Neutrophil (primary cell): ENCODE measurements at regions not wholly inside any gene's neighbourhood (a gene's known extent, or its start where the extent isn't known, plus 50 kb on each side); places are given as distances from the start of the nearest gene placed in this dataset.

Experiments
- H3K27ac ChIP-seq: fragments of 200-600 bp; sonication (generic); 2 replicates; pipeline ENCODE4 v1.5.1; 2016; ENCODE audit warnings: mild to moderate bottlenecking, moderate library complexity
- H3K27me3 ChIP-seq: fragments of 200-600 bp; sonication (generic); 2 replicates; pipeline ENCODE4 v1.6.0; 2016; ENCODE audit warnings: mild to moderate bottlenecking
- H3K36me3 ChIP-seq: fragments of 200-600 bp; sonication (generic); 2 replicates; pipeline ENCODE4 v1.5.1; 2017
- H3K4me1 ChIP-seq, 2 experiments: fragments of 200-600 bp in 1 of 2; sonication (generic) in 1 of 2; 1 replicate in 1 of 2; 2 replicates in 1 of 2; pipeline versions ENCODE4 v1.5.1 to v1.6.1; 2013 to 2016; ENCODE audit warnings: low read depth in 1 of 2, low read length in 1 of 2, mild to moderate bottlenecking in 1 of 2, moderate library complexity in 1 of 2; ENCODE audit not compliant: control insufficient read depth in 1 of 2, insufficient read depth in 1 of 2
- H3K4me3 ChIP-seq, 2 experiments: fragments of 200-600 bp in 1 of 2; sonication (generic) in 1 of 2; 1 replicate in 1 of 2; 2 replicates in 1 of 2; pipeline ENCODE4 v1.5.1; 2013 to 2016; ENCODE audit warnings: low read depth in 1 of 2, low read length in 1 of 2, mild to moderate bottlenecking in 1 of 2, moderate library complexity in 1 of 2
- H3K9me3 ChIP-seq: fragments of 200-600 bp; sonication (generic); 2 replicates; pipeline ENCODE4 v1.5.1; 2016
- CTCF ChIP-seq: fragments of 200-600 bp; sonication (generic); IDR thresholded peaks from 2 replicates; pipeline ENCODE4 v1.5.1; 2016; ENCODE audit warnings: antibody characterized with exemption

- no peaks in the 10 kb centered on the region for H3K9me3 ChIP-seq
- no peaks in the 10 kb centered on the region for H3K27me3 ChIP-seq
- no peak overlapping the region for H3K4me3 ChIP-seq
- H3K4me1 ChIP-seq, result no peaks in the 10 kb centered on the region
- no peaks in the 10 kb centered on the region for H3K36me3 ChIP-seq
- TF ChIP-seq CTCF, result no peak
- H3K27ac ChIP-seq, result no peak overlapping the region
Observed at GRCh38 chr5:166672431-166672830, 1619.0 kb upstream of the WWC1 start.

- no peaks in the 10 kb centered on the region for H3K36me3 ChIP-seq
- H3K4me3 ChIP-seq, result no peak overlapping the region
- no peak overlapping the region for H3K27ac ChIP-seq
- H3K27me3 ChIP-seq, result no peaks in the 10 kb centered on the region
- no peaks in the 10 kb centered on the region for H3K4me1 ChIP-seq
- TF ChIP-seq CTCF, result no peak
- H3K9me3 ChIP-seq, result no peaks in the 10 kb centered on the region
Observed at GRCh38 chr5:166677891-166678290, 1613.6 kb upstream of the WWC1 start.

GRCh38 chr5:166679331-166679730 is 1612.1 kb upstream of the WWC1 start:
- no peaks in the 10 kb centered on the region for H3K4me1 ChIP-seq
- no peak overlapping the region for H3K4me3 ChIP-seq
- no peak overlapping the region for H3K27ac ChIP-seq
- H3K36me3 ChIP-seq, result no peaks in the 10 kb centered on the region
- no peaks in the 10 kb centered on the region for H3K9me3 ChIP-seq
- H3K27me3 ChIP-seq, result no peaks in the 10 kb centered on the region
- TF ChIP-seq CTCF, result no peak

DNA sequence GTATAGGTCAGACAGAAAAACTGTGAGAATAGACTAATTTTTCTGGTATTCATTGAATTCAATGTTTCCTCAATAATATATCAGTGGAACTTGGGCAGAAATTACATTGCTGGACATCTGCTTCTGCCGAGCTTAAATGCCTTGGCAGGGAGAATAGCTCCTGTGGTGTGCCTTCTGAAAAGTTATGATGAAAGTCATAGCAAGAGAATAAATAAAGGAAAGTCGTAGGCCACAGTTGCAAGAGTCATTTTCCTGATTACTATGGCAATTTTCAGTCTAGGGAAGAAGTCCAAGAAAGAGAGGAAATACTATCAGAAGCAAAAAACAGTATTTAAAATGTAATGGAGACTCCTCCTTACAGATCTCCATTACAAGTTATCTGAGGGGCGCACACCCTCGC is 1596.1 kb upstream of the WWC1 start:
- Histone ChIP-seq H3K27me3 (no peaks in the 10 kb centered on the region), H3K4me3 (no peak overlapping the region), H3K27ac (no peak overlapping the region), H3K36me3 (no peaks in the 10 kb centered on the region), H3K9me3 (no peaks in the 10 kb centered on the region), H3K4me1 (no peaks in the 10 kb centered on the region)
- no peak for TF ChIP-seq CTCF

DNA sequence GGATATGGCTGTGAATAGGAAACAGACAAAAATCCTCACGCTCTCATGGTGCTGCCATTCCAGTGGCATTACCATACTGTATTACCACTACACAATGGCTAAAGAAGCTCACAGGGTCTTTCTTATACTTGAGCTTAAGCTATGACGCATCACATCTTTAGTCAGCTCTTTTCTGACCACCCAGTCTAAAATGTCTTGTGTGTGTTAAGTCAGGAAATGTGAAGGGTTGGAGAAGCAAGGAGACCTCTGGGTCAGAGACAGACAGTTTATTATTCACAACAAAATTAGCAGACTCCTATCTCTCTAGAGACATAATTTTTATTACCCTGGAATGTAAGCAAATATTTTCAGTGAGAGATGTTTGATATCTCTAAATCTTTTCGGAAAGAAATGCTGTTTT is 1583.2 kb upstream of the WWC1 start:
- no peak overlapping the region for H3K4me3 ChIP-seq
- no peaks in the 10 kb centered on the region for H3K36me3 ChIP-seq
- H3K27ac ChIP-seq, result no peak overlapping the region
- TF ChIP-seq CTCF, result no peak
- H3K27me3 ChIP-seq, result no peaks in the 10 kb centered on the region
- no peaks in the 10 kb centered on the region for H3K4me1 ChIP-seq
- no peaks in the 10 kb centered on the region for H3K9me3 ChIP-seq

DNA sequence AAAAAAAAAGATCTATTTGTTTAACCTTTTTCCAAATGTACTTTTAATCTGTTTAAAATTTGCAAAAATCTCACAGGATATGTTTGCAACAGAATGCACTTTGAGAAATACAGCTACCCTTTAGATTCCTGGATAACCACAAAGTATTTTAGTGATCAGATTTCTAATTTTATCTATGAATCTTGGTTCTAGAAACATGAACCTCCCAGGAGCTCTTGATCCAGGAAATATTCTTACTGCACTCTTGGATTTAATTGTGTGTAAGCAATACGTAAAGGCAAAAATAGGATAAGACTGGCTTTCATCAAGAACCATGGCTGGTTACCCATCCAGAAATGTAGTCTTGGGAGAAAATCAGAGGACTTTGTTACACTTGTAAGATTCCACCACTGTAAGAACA is 1581.8 kb upstream of the WWC1 start:
- Histone ChIP-seq H3K4me3 (no peak overlapping the region), H3K36me3 (no peaks in the 10 kb centered on the region), H3K27me3 (no peaks in the 10 kb centered on the region), H3K9me3 (no peaks in the 10 kb centered on the region), H3K4me1 (no peaks in the 10 kb centered on the region), H3K27ac (no peak overlapping the region)
- no peak for TF ChIP-seq CTCF
